ENCODE measurements at regions not wholly inside any gene's neighbourhood (a gene's known extent, or its start where the extent isn't known, plus 50 kb on each side); places are given as distances from the start of the nearest gene placed in this dataset.

- DNase-seq: no peak
Measured at GRCh38 chr9:120110520-120110919, 469.4 kb downstream of the CDK5RAP2 start.

GRCh38 chr9:120109242-120109641 is 470.7 kb downstream of the CDK5RAP2 start:
- DNase-seq: no peak

GRCh38 chr9:120107138-120107537 is 472.8 kb downstream of the CDK5RAP2 start:
- DNase-seq: no peak

- DNase-seq: no peak
Measured at GRCh38 chr9:120104771-120105170, 475.2 kb downstream of the CDK5RAP2 start.

- no peak for DNase-seq
Measured at GRCh38 chr9:120100595-120100994, 479.4 kb downstream of the CDK5RAP2 start.

- no peak for DNase-seq
Measured at GRCh38 chr9:120099065-120099464, 480.9 kb downstream of the CDK5RAP2 start.

- no peak for DNase-seq
Measured at GRCh38 chr9:120098584-120098983, 481.4 kb downstream of the CDK5RAP2 start.

GRCh38 chr9:120091206-120091605 is 488.8 kb downstream of the CDK5RAP2 start:
- DNase-seq: no peak

GRCh38 chr9:120080849-120081248 is 499.1 kb downstream of the CDK5RAP2 start:
- no peak for DNase-seq

GRCh38 chr9:120078112-120078511 is 501.9 kb downstream of the CDK5RAP2 start:
- DNase-seq: no peak

- DNase-seq: no peak
Measured at GRCh38 chr9:120071760-120072159, 508.2 kb downstream of the CDK5RAP2 start.

- DNase-seq: no peak
Measured at GRCh38 chr9:120066315-120066714, 513.7 kb downstream of the CDK5RAP2 start.

- DNase-seq: no peak
Measured at GRCh38 chr9:120065151-120065550, 514.8 kb downstream of the CDK5RAP2 start.

- DNase-seq: no peak
Measured at GRCh38 chr9:120045011-120045410, 535.0 kb downstream of the CDK5RAP2 start.

GRCh38 chr9:120043448-120043847 is 536.5 kb downstream of the CDK5RAP2 start:
- DNase-seq: no peak

GRCh38 chr9:120040896-120041295 is 539.1 kb downstream of the CDK5RAP2 start:
- DNase-seq: no peak

GRCh38 chr9:120038342-120038741 is 541.6 kb downstream of the CDK5RAP2 start:
- DNase-seq: no peak

- DNase-seq: no peak
Measured at GRCh38 chr9:120032639-120033038, 547.3 kb downstream of the CDK5RAP2 start.

- no peak for DNase-seq
Measured at GRCh38 chr9:120030847-120031246, 549.1 kb downstream of the CDK5RAP2 start.

GRCh38 chr9:120018550-120018949 is 561.4 kb downstream of the CDK5RAP2 start:
- no peak for DNase-seq

- DNase-seq: no peak
Measured at GRCh38 chr9:120018037-120018436, 561.9 kb downstream of the CDK5RAP2 start.

GRCh38 chr9:120016231-120016630 is 563.7 kb downstream of the CDK5RAP2 start:
- DNase-seq: no peak

- DNase-seq: no peak
Measured at GRCh38 chr9:120014796-120015195, 565.2 kb downstream of the CDK5RAP2 start.

- no peak for DNase-seq
Measured at GRCh38 chr9:120009856-120010255, 570.1 kb downstream of the CDK5RAP2 start.

- no peak for DNase-seq
Measured at GRCh38 chr9:120001536-120001935, 578.4 kb downstream of the CDK5RAP2 start.
